ENCODE measurements at regions not wholly inside any gene's neighbourhood (a gene's known extent, or its start where the extent isn't known, plus 50 kb on each side); places are given as distances from the start of the nearest gene placed in this dataset.

DNA sequence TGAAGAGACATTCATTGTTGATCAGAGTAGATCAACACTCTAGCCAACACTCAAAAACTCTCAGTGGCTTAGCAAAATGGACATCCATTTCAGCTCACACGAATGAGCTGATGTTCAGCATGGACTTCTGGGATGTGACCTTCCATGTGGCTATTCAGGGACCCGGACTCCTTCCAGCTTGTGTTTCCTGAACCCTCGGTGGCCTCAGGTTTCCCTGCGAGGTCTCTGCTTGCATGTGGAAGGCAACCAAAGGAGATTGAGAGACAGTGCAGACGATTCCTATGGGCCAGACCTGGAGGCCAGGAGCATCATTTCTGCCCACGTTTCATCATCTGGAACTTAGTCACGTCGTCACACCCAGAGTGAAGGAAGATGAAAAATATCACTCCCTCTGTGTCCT lies 1137.4 kb downstream of the TBC1D22A start:
- H3K9me3 Mint-ChIP-seq: peaks cover 82% of the 10 kb centered on the region
- no peak overlapping the region for H3K4me3 Mint-ChIP-seq
- peaks cover 17% of the 10 kb centered on the region for H3K36me3 Mint-ChIP-seq (ENCODE audit: low read depth)
- H3K27me3 Mint-ChIP-seq (ENCODE audit: insufficient read depth, low read depth, poor library complexity): no peaks in the 10 kb centered on the region
- DNase-seq (ENCODE audit: low spot score): no peak
- H3K27ac Mint-ChIP-seq: no peak overlapping the region
- Histone ChIP-seq H3K36me3 (ENCODE audit: insufficient read depth) (peaks cover 8% of the 10 kb centered on the region; the same call in 1 of the 2 replicates), H3K4me3 (no peak overlapping the region), H3K9me2 (ENCODE audit: insufficient read depth) (no peaks in the 10 kb centered on the region), H4K20me1 (replicated peaks; ENCODE audit: insufficient read depth) (no peaks in the 10 kb centered on the region), H3F3A (replicated peaks; ENCODE audit: low read depth) (no peaks in the 10 kb centered on the region), H3K79me2 (replicated peaks; ENCODE audit: insufficient read depth) (no peaks in the 10 kb centered on the region), H3K27me3 (ENCODE audit: insufficient read depth) (no peaks in the 10 kb centered on the region), H3K4me1 (ENCODE audit: insufficient read depth) (no peaks in the 10 kb centered on the region), H3K4me2 (no peak overlapping the region), H2AFZ (no peak overlapping the region), H3K27ac (ENCODE audit: low read depth) (no peak overlapping the region)
- no peak for TF ChIP-seq ZNF114 (CRISPR knock-in tag; IDR thresholded peaks at IDR 0.05)
- TF ChIP-seq EZH2phosphoT487 (IDR thresholded peaks at IDR 0.05; ENCODE audit: unreplicated experiment): no peak
- TF ChIP-seq, protein P1, sequence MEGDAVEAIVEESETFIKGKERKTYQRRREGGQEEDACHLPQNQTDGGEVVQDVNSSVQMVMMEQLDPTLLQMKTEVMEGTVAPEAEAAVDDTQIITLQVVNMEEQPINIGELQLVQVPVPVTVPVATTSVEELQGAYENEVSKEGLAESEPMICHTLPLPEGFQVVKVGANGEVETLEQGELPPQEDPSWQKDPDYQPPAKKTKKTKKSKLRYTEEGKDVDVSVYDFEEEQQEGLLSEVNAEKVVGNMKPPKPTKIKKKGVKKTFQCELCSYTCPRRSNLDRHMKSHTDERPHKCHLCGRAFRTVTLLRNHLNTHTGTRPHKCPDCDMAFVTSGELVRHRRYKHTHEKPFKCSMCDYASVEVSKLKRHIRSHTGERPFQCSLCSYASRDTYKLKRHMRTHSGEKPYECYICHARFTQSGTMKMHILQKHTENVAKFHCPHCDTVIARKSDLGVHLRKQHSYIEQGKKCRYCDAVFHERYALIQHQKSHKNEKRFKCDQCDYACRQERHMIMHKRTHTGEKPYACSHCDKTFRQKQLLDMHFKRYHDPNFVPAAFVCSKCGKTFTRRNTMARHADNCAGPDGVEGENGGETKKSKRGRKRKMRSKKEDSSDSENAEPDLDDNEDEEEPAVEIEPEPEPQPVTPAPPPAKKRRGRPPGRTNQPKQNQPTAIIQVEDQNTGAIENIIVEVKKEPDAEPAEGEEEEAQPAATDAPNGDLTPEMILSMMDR (conservative IDR thresholded peaks at IDR 0.05; ENCODE audit: low read depth in 2 of 2): no peak
- TF ChIP-seq, protein P2, sequence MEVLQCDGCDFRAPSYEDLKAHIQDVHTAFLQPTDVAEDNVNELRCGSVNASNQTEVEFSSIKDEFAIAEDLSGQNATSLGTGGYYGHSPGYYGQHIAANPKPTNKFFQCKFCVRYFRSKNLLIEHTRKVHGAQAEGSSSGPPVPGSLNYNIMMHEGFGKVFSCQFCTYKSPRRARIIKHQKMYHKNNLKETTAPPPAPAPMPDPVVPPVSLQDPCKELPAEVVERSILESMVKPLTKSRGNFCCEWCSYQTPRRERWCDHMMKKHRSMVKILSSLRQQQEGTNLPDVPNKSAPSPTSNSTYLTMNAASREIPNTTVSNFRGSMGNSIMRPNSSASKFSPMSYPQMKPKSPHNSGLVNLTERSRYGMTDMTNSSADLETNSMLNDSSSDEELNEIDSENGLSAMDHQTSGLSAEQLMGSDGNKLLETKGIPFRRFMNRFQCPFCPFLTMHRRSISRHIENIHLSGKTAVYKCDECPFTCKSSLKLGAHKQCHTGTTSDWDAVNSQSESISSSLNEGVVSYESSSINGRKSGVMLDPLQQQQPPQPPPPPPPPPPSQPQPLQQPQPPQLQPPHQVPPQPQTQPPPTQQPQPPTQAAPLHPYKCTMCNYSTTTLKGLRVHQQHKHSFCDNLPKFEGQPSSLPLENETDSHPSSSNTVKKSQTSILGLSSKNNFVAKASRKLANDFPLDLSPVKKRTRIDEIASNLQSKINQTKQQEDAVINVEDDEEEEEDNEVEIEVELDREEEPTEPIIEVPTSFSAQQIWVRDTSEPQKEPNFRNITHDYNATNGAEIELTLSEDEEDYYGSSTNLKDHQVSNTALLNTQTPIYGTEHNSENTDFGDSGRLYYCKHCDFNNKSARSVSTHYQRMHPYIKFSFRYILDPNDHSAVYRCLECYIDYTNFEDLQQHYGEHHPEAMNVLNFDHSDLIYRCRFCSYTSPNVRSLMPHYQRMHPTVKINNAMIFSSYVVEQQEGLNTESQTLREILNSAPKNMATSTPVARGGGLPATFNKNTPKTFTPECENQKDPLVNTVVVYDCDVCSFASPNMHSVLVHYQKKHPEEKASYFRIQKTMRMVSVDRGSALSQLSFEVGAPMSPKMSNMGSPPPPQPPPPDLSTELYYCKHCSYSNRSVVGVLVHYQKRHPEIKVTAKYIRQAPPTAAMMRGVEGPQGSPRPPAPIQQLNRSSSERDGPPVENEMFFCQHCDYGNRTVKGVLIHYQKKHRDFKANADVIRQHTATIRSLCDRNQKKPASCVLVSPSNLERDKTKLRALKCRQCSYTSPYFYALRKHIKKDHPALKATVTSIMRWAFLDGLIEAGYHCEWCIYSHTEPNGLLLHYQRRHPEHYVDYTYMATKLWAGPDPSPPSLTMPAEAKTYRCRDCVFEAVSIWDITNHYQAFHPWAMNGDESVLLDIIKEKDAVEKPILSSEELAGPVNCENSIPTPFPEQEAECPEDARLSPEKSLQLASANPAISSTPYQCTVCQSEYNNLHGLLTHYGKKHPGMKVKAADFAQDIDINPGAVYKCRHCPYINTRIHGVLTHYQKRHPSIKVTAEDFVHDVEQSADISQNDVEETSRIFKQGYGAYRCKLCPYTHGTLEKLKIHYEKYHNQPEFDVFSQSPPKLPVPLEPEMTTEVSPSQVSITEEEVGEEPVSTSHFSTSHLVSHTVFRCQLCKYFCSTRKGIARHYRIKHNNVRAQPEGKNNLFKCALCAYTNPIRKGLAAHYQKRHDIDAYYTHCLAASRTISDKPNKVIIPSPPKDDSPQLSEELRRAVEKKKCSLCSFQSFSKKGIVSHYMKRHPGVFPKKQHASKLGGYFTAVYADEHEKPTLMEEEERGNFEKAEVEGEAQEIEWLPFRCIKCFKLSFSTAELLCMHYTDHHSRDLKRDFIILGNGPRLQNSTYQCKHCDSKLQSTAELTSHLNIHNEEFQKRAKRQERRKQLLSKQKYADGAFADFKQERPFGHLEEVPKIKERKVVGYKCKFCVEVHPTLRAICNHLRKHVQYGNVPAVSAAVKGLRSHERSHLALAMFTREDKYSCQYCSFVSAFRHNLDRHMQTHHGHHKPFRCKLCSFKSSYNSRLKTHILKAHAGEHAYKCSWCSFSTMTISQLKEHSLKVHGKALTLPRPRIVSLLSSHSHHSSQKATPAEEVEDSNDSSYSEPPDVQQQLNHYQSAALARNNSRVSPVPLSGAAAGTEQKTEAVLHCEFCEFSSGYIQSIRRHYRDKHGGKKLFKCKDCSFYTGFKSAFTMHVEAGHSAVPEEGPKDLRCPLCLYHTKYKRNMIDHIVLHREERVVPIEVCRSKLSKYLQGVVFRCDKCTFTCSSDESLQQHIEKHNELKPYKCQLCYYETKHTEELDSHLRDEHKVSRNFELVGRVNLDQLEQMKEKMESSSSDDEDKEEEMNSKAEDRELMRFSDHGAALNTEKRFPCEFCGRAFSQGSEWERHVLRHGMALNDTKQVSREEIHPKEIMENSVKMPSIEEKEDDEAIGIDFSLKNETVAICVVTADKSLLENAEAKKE (CRISPR knock-in tag; IDR thresholded peaks at IDR 0.05): no peak
- no peak for TF ChIP-seq JUNB (IDR thresholded peaks at IDR 0.05; ENCODE audit: unreplicated experiment)
- TF ChIP-seq EZH2 (IDR thresholded peaks at IDR 0.05; ENCODE audit: low read depth, unreplicated experiment): no peak
- TF ChIP-seq CREB1 (CRISPR knock-in tag; IDR thresholded peaks at IDR 0.05; ENCODE audit: low read depth): no peak
- TF ChIP-seq ZNF331 (CRISPR knock-in tag; IDR thresholded peaks at IDR 0.05; ENCODE audit: low read depth): no peak
- TF ChIP-seq, protein P3, sequence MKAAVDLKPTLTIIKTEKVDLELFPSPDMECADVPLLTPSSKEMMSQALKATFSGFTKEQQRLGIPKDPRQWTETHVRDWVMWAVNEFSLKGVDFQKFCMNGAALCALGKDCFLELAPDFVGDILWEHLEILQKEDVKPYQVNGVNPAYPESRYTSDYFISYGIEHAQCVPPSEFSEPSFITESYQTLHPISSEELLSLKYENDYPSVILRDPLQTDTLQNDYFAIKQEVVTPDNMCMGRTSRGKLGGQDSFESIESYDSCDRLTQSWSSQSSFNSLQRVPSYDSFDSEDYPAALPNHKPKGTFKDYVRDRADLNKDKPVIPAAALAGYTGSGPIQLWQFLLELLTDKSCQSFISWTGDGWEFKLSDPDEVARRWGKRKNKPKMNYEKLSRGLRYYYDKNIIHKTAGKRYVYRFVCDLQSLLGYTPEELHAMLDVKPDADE (IDR thresholded peaks at IDR 0.05): no peak
- TF ChIP-seq, protein P4, sequence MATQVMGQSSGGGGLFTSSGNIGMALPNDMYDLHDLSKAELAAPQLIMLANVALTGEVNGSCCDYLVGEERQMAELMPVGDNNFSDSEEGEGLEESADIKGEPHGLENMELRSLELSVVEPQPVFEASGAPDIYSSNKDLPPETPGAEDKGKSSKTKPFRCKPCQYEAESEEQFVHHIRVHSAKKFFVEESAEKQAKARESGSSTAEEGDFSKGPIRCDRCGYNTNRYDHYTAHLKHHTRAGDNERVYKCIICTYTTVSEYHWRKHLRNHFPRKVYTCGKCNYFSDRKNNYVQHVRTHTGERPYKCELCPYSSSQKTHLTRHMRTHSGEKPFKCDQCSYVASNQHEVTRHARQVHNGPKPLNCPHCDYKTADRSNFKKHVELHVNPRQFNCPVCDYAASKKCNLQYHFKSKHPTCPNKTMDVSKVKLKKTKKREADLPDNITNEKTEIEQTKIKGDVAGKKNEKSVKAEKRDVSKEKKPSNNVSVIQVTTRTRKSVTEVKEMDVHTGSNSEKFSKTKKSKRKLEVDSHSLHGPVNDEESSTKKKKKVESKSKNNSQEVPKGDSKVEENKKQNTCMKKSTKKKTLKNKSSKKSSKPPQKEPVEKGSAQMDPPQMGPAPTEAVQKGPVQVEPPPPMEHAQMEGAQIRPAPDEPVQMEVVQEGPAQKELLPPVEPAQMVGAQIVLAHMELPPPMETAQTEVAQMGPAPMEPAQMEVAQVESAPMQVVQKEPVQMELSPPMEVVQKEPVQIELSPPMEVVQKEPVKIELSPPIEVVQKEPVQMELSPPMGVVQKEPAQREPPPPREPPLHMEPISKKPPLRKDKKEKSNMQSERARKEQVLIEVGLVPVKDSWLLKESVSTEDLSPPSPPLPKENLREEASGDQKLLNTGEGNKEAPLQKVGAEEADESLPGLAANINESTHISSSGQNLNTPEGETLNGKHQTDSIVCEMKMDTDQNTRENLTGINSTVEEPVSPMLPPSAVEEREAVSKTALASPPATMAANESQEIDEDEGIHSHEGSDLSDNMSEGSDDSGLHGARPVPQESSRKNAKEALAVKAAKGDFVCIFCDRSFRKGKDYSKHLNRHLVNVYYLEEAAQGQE (IDR thresholded peaks at IDR 0.05; ENCODE audit: unreplicated experiment): no peak
- no peak for TF ChIP-seq POLR2AphosphoS5 (IDR thresholded peaks at IDR 0.05; ENCODE audit: low read depth)
- TF ChIP-seq NANOG (IDR thresholded peaks at IDR 0.05; ENCODE audit: borderline replicate concordance): no peak
- TF ChIP-seq STAT1 (IDR thresholded peaks at IDR 0.05; ENCODE audit: unreplicated experiment): no peak
- no peaks in the 10 kb centered on the region for H3K4me1 Mint-ChIP-seq
- ATAC-seq: no peak

Measured in GM23338 (cell line).